ENCODE measurements at regions not wholly inside any gene's neighbourhood (a gene's known extent, or its start where the extent isn't known, plus 50 kb on each side); places are given as distances from the start of the nearest gene placed in this dataset.
"Not testable (repeated sequence)": the region's sequence is repeated elsewhere in the genome, so short reads cannot be mapped to it uniquely, and the experiment has no call there.

DNA sequence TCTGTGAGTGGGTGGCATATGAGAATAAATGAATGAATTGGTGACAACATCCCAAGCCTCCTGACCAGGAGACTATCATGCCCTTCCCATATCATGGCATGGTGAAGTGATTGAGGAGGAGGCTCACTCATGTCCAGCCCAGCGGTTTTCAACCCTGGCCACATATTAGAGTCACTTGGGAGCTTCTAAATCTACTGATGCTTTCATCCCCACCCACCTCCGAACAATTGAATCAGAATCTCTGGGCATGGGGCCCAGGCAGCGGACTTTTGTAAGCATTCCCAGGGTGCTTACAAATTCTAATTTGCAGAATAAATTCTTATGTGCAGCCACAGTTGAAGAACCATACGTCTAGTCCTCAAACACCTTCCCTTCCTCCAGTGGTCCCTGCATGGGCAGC is 81.7 kb upstream of the SEC11C start:
- no peak for DNase-seq (ENCODE audit: low read depth, low spot score)

DNA sequence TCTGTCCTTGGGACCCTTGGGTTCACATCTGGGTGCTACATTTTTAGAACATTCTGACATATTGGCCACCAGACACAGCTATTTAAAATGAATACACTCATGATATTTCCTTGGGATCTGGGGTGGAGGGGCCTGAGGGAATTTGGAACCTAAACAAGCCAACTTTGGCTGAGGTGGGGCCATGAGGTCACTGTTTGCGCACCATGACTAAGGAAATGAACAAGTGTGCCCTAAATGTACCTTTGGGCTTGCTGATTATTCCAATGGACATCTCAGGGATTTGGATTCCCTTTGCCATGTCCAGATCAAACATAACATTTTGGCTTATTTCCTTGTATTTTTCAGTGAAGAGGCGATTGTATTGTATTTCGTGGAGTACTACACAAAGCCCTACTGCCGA is 80.5 kb upstream of the SEC11C start:
- DNase-seq (ENCODE audit: low read depth, low spot score) = no peak

DNA sequence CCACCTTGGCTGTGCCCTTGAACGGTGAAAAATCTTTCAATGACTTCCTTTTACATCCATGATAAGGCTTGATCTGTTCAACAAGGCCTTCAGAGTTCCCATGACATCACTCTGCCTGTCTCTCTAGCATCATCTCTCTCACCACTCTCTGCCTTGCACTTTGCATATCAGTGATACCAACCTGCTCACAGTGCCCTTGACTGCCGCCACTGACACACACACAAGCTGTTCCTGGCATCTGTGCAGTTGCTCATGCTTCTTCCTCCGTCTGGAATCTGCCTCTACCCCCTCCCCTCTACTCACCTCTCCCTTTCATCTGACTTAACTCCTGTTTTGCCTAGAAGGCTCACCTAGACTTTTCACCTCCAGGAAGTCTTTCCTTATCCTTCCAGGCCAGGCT is 79.1 kb upstream of the SEC11C start:
- DNase-seq (ENCODE audit: low read depth, low spot score) = no peak

DNA sequence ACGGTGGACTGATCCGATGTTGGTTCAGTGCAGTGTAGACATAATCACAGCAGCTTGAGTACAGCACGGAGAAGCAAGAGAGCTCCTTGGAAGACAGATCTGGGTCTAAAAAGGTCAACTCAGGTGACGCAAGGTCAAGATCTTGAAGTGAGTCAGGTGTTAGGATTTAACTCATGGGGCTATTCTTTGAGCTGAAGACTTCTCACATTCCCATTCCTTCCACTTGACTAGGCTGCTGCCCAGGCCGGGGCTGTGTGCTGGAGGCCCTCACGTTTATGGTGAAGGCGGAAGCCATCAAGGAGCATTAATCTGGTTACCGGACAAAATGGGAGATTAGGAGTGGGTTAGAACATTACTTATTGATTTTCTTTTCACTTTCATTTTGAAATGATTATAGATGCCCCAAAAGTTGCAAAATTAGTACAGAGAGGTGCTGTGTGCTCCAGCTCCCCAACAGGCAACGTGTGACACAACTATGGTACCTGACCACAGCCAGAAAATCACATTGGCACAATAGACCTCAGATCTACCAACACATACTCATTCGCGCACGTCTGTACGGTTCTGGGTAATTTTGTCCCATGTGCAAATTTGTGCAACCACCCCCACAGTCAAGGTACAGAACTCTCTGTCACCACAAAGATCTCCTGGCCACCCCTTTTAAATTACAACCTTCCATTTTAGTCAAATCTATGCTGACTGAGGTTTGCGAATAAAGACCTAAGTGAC is 77.6 kb upstream of the SEC11C start:
- DNase-seq (ENCODE audit: low read depth, low spot score) = no peak

DNA sequence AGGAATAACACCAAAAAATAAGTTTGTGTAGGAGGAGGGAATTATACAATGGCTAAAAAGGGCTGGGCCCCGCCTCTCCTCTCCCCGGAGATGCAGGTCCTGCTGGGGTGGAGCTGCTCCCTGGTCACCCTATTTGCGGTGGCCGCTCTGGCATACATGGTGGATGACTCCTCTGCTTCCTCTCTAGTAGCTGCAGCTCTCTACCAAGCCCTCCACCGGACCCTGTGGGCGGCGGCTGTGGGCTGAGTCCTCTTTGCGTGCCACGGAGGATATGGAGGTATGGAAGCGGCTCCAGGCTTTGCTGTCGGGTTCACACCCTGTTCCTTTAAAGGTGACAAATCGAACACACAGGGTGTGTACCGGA is 77.1 kb upstream of the SEC11C start:
- DNase-seq (ENCODE audit: low read depth, low spot score) = no peak

DNA sequence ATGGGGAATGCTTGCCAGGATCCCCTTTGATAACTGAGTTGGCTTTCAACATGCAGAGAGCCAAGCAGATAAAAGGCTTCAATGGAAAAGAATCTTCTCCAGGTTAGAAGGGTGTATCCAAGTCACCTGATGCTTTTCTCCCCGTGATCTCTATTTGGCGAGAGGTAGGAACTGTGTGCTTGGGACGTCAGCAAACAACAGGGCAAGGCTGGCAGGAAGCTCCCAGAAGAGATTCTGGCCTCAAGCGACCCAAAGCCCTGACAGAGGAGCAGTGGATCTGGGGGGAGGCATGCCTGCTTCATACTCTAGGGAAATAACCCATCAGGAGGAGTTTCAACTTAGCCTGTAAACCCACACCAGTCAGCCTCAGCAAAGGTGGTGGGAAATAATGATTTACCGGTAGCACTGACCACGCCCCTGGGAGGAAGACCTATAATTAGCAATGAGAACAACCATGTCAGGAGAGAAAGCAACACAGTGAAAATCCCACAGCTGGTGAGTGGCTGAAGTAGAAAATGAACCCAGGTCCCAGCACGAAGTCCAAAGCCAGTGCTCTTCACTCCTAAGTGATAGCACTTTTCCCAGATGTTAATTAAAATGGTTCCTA is 76.3 kb upstream of the SEC11C start:
- no peak for DNase-seq (ENCODE audit: low read depth, low spot score)

DNA sequence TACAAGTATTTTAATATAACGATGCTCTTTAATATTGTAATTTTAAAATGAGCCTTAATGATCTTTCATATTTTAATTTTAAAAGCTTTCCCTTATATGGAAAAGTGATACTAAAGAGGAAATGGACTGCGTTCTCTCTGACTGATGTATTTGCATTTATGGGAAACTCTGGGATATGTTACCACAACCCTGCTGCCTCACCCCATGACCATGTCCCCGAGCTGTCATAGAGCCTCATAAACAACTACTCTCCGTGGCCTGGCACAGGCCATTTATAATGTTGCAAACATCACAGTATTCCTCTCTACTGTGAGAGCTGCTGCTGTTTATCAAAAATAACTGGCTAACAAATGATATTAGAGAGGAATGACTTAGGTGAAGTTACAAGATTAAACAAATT is 75.8 kb upstream of the SEC11C start:
- DNase-seq (ENCODE audit: low read depth, low spot score) = no peak

DNA sequence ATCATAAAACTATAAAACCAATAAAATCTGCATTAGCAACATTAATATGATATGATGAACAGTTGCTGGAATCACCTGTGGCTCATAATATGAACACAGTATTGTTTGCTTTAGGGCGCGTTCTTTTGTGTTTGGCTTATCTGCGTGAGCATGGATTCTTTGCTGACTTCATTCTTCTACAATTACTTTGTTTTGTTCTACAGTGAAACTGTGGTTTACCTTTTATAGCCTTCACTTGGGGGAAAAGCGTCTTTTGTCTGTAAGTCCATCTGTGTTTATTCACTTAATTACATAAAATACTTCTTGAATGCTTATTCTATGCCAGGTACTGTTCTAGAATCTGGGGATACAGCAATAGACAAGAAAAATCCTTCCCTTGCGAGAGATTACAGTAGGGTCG is 74.0 kb upstream of the SEC11C start:
- no peak for DNase-seq (ENCODE audit: low read depth, low spot score)

DNA sequence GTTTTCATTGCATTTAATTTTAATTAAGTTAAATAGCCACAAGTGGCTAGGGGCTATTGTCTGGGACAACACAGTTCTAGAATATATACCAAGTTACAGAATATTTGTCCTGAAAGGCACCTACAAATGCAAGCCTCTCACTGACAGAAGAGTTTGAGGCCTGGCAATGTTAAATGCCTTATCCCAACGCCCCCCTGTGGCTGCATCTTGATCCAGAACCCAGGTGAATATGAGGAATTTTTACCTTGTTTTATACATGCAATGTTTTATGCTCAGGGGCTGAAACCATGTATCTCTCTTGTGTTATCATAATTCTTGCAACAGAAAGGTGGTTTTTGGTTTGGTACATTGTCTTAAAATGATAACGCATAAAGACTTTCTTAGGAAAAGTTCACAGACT is 71.8 kb upstream of the SEC11C start:
- DNase-seq (ENCODE audit: low read depth, low spot score) = no peak

DNA sequence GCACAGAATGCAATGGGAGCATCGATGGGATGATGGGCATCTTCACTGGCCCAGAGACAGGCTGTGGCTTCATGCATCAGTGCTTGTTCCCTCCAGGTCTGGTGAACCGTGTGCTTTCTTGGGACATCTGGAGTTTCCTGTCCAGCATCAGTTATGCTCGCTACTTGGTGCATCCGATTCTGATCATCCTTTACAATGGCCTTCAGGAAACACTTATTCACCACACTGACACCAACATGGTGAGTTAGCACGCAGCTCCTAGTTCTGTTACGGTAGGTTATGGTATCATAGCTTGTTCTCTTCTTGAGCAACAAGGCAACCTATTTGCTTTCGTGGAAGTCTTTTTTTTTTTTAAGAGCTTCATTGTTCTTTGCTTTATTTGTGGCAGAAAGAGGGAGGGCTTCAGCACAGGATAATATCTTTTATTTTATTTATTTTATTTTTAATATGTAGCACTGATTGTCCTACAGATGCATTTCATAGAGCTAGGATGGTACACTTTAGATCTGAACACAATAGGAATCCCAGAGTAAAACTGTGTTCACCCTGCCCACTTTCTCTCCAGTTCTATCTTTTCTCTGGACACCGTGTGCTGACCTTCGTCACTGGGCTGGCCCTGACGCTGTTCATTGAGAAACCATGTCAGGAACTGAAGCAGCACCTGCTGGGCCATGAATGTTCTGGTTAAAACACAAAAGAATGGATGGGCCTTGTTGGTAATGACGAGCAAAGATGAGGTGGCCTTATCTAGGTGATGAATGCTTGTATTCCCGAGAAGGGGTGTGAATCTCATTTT is 71.2 kb upstream of the SEC11C start:
- no peak for DNase-seq (ENCODE audit: low read depth, low spot score)

DNA sequence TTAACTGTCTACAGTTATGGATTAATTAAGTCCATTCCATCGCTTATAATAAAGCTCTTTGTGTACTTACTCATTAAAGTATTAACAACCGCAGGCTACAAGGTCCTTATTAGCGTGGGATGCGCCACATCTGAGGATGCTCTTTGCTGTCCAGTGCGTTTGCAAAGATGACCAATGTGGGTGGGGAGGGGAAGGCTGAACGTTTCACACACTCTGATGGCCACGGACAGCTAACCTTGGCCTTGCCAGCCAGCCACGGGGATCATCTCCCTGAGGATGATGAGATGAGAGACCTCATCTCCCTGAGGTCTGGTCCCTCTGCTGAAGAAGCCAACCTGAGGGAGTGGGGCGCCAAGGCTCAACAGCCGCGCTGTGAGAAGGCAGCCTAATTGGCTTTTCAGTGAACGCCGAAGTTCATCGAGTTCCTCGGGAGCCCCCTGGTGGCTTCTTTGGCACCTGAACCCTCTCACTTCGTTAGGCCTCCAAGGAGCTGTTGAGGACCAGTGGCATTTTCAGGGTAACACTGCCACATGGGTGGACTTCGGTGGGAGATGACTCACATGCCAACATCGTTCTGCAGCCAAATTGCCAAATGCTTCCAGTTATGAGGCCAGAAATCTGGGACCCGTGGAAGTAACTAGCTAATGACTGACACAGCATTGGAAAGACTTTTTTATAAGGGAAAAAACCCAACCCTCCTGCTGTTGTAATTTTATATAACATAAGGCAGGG is 69.3 kb upstream of the SEC11C start:
- peak; percentile 85 for DNase-seq (ENCODE audit: low read depth, low spot score)

DNA sequence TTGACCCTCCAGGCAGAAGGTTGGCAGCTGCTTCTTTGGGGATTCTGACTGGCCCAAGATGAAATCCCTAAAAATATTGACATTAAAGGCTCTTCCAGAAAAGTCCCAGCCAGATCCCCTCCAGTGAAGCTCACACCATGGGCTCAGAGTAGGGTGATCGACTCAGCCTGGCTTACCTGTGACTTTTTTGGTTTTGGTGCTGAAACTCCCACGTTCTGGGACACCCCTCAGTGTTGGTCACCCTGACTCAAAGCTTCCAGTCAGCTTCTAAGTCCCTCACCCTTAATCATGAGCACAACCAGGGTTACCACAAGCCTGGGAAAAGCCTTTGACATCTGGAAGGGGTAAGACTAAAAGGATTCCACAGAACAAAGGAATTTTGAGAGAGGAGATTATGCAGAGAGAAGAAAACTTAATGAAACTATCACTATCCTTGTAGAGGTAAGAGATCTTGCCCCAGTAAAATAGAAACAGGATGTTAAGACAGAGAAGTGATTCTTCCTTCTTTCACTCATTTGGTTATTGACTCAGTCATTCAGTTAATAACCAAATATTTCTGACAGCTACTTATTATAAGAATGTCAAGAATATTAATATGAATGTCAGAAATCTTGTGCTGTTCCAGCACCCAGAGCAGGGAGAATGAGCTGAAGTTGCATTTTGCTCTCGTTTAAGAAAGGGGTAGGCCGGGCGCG is 66.8 kb upstream of the SEC11C start:
- DNase-seq (ENCODE audit: low read depth, low spot score) = no peak

DNA sequence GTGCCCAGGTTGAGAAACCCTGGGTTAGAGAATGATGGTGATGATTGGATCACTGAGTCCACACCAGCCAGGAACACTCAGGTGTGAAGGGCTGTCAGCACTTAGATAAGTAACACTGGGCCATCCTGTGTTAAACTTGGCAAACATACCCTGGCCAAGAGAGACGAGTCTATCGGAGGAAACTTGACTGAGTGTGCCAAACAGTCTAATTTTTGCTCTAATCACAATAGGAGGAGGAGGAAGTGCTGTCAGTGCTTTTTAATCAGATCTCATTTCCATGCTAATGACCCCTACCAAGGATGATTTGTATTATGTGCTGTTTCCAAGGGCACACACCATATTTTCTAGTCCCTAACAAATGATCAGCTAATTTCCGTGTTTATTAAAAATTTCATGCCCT is 63.8 kb upstream of the SEC11C start:
- DNase-seq (ENCODE audit: low read depth, low spot score) = no peak

DNA sequence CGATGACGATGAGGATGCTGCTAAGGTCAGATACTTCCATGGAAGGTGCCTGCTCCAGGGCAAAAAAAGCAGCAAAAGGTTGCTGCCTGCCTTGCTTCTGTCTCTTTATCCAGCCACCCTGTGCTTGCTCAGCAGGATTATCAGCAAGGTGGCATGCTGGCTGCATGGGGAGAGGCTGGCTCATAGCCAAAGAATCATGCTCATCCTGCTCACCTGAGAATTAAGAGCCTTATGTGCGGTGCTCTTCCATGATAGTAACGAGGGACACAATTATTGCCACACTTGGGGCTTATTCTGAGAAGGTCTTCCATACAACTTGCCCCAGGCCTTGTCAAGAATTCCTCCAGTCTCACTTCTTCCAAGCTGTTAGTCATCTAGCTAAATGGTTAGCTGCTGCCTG is 60.4 kb upstream of the SEC11C start:
- DNase-seq (ENCODE audit: low read depth, low spot score) = no peak

DNA sequence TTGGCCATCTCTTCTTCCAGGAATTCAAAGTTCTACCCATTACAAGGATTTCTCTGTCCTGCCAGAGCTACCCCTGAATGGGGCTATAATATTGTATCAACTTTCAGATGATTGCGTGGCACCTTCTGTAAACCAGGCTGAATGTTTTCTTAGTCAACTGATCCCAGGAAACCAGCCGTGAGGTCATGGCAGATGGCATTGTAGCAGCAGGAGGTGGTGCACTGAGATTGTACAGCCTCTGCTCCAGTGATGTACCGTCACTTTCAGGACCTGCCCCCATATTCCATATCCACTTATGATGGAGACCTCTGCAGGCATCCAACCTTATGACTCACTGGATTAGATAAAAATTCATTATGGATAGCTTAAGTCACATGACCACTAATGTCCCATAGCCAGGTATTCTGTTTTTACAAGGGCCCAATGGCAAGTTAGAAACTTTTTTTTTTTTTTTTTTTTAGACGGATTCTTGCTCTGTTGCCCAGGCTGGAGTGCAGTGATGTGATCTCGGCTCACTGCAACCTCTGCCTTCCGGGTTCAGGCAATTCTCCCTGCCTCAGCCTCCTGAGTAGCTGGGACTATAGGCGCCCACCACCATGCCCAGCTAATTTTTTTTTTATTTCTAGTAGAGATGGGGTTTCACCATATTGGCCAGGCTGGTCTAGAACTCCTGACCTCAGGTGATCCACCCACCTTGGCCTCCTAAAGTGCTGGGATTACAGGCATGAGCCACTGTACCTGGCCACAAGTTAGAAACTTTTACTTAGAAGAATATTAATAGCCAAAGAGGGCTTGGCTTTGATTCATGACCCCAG is 59.8 kb upstream of the SEC11C start:
- not testable (repeated sequence) for DNase-seq (ENCODE audit: low read depth, low spot score)

DNA sequence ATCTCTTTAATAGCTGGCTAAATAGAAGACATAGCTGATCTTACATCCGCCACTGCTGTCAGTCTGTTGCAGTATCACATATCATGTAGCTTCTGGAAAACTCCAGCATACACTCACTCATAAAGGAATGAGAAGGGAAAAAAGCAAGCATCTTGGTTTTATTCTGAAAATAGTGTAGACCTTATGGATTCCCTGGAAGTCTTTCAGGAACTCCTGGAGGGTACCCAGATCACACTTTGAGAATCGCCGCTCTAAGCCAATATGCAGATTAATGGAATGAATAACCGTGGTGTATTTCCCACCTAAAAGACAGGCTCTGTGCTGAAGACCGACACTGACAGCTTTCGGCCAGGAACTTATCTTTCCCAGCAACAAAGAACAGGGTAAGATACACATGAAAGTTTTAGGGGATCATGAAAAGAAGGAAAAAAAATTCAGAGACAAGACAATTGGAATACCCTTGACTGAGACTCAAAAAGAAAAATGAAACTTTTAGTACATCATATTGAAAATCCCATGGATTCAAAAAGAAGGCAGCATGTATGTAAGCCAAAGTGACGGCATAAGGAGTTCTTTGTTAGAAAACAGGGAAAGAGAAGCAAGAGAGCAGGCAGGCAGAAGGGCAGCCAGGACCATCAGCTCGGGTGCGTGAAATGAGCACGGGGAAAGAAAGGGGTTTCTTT is 56.4 kb upstream of the SEC11C start:
- no peak for DNase-seq (ENCODE audit: low read depth, low spot score)

DNA sequence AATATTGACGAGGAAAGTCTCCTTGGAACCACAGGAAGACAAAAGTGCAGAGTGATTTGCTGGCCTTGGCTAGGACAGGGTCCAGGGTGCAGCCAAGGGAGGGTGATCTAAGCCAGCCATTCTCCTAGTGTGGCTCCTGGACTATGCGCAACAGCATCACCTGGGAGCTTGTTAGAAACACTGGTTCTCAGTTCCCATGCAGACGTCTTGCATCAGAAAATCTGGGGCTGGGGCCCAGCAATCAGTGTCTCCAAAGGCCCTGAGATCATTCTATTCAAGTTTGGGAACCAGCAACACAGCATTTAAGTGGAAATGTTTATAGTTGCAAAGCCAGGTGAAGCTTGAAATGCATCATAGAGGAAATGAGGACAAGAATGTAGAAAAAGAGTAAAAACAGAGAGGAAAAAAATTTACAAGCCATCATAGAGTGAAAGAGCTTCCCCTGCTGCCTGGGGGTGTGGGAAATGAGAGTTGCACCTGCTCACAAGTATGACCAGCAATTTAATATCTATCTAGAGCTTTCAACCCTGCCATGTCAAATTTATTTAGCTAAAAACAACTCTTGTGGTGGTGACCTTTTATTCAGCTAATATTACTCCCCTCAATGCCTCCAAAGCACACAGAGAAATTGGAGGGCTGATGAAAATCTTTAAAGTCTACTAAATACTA is 54.4 kb upstream of the SEC11C start:
- no peak for DNase-seq (ENCODE audit: low read depth, low spot score)

DNA sequence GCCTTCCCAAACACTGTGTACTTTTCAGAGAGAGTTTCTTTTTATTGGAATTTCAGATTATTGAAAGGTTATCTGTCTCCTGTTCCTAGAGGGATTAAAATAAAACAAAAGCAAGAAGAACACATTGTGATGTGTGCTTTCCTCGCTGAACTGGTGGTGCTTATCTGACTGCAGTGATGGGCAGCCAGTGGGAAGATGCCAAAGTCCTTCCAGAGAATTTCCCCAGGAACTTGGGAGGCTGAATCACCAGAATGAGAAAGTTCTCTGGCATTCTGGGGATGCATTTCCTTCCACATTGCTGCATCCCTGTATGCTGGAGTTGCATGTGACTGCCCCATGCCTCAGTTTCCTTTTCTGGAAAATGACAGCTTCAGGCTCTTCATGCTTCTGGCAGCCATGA is 53.9 kb upstream of the SEC11C start:
- no peak for DNase-seq (ENCODE audit: low read depth, low spot score)

DNA sequence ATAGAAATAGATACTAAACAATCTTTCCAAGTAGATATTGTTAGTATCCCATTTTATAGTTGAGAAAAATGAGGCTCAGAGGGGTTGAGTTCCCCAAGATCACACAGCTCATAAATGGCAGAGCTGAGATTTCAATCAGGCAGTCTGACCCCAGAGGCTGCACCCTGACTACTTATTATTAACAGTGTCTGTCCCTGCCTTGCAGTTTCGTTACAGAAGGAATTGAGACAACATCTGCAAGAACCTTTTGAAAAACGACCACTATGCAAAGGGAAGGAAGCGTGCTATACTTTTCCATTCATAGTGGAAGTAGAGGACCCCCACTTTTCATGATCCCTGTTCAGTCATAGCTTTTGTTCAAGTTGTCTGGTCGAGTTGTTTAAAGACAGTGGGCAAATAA is 53.2 kb upstream of the SEC11C start:
- no peak for DNase-seq (ENCODE audit: low read depth, low spot score)

DNA sequence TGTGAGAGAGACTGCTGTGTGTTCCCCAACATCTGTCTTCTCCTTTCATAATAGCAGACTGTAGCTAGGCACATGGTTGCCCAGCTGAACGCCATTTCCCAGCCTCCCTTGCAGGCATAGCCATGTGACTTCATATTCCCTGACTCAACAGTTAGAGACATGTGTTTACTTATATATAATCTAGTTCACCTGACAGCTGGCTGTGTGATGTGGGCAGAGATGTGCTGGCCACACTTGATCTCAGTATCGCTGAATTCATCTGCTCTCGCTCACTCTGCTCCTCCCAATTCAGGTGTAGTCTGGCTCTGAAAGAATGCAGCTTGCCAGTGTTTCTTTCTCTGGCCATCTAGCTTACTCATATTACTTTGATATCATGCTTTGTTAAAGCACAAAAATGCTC is 52.3 kb upstream of the SEC11C start:
- DNase-seq (ENCODE audit: low read depth, low spot score) = no peak
